RWPE2 (cell line): ENCODE measurements at regions not wholly inside any gene's neighbourhood (a gene's known extent, or its start where the extent isn't known, plus 50 kb on each side); places are given as distances from the start of the nearest gene placed in this dataset.
A peak's percentile ranks its signal among the peaks of the same experiment; 100 is the strongest.
"Not testable (repeated sequence)": the region's sequence is repeated elsewhere in the genome, so short reads cannot be mapped to it uniquely, and the experiment has no call there.

ENCODE experiments used
- ATAC-seq: fragments of 200-7000 bp; cut with Tn5 transposase; 3 replicates; pipeline ENCODE4 v1.9.1; 2021; ENCODE audit warnings: low read depth
- DNase-seq: peaks from one replicate; pipeline ENCODE4 v3.0.0-alpha.2; 2020; ENCODE audit warnings: low spot score
- H3K27ac ChIP-seq: fragments of 450-650 bp; 2 replicates; pipeline ENCODE4 v1.5.1; 2017; ENCODE audit warnings: mild to moderate bottlenecking; ENCODE audit not compliant: poor library complexity, severe bottlenecking
- H3K27me3 ChIP-seq: fragments of 250-450 bp; sonication (Bioruptor Pico); 2 replicates; pipeline ENCODE4 v1.5.1; 2021; ENCODE audit warnings: mild to moderate bottlenecking, moderate library complexity; ENCODE audit not compliant: insufficient read depth, poor library complexity, severe bottlenecking
- H3K36me3 ChIP-seq: fragments of 250-450 bp; sonication (Bioruptor Pico); 2 replicates; pipeline ENCODE4 v1.5.1; 2020; ENCODE audit warnings: low read depth, mild to moderate bottlenecking, moderate library complexity
- H3K4me1 ChIP-seq: fragments of 250-450 bp; sonication (Bioruptor Pico); 2 replicates; pipeline ENCODE4 v1.5.1; 2021; ENCODE audit warnings: mild to moderate bottlenecking, moderate library complexity; ENCODE audit not compliant: insufficient read depth, poor library complexity, severe bottlenecking
- H3K4me3 ChIP-seq: fragments of 250-450 bp; sonication (Bioruptor Pico); 2 replicates; pipeline ENCODE4 v1.5.1; 2021; ENCODE audit warnings: mild to moderate bottlenecking, moderate library complexity; ENCODE audit not compliant: severe bottlenecking
- H3K9me3 ChIP-seq: fragments of 250-450 bp; sonication (Bioruptor Pico); 2 replicates; pipeline ENCODE4 v1.5.1; 2021; ENCODE audit warnings: mild to moderate bottlenecking, moderate library complexity; ENCODE audit not compliant: severe bottlenecking
- TF ChIP-seq, protein P1 (sequence below): fragments of 450-650 bp; IDR thresholded peaks from one replicate; pipeline ENCODE4 v1.5.1; 2017; ENCODE audit warnings: mild to moderate bottlenecking, moderate library complexity; ENCODE audit not compliant: poor library complexity, severe bottlenecking

DNA sequence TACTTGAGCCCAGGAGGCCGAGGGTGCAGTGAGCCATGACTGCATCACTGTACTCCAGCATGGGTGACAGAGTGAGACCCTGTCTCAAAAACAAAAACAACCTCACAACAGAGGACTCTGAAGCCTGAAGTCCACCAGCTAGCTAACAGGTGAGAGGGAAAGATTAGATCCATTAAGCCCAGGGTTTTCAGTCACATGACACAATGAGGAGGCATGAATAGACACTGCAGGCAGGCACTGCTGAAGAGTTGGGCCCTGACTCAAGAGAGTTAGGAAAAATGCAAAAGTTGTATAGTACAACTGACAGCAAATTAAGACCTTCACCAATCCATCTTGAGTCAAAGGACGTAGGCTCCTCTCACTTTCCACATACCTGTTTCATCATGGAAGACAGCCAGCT is 64.9 kb downstream of the IARS1 start:
- ATAC-seq (0 out of 3 replicates have a peak, but pooled peaks have one; percentile 21), DNase-seq (no peak)
- no peaks in the 10 kb centered on the region for H3K27me3 ChIP-seq
- no peaks in the 10 kb centered on the region for H3K4me1 ChIP-seq
- H3K4me3 ChIP-seq: no peak overlapping the region
- no peak overlapping the region for H3K27ac ChIP-seq
- no peaks in the 10 kb centered on the region for H3K9me3 ChIP-seq
- TF ChIP-seq, protein P1, sequence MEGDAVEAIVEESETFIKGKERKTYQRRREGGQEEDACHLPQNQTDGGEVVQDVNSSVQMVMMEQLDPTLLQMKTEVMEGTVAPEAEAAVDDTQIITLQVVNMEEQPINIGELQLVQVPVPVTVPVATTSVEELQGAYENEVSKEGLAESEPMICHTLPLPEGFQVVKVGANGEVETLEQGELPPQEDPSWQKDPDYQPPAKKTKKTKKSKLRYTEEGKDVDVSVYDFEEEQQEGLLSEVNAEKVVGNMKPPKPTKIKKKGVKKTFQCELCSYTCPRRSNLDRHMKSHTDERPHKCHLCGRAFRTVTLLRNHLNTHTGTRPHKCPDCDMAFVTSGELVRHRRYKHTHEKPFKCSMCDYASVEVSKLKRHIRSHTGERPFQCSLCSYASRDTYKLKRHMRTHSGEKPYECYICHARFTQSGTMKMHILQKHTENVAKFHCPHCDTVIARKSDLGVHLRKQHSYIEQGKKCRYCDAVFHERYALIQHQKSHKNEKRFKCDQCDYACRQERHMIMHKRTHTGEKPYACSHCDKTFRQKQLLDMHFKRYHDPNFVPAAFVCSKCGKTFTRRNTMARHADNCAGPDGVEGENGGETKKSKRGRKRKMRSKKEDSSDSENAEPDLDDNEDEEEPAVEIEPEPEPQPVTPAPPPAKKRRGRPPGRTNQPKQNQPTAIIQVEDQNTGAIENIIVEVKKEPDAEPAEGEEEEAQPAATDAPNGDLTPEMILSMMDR: no peak
- peaks cover 87% of the 10 kb centered on the region for H3K36me3 ChIP-seq

DNA sequence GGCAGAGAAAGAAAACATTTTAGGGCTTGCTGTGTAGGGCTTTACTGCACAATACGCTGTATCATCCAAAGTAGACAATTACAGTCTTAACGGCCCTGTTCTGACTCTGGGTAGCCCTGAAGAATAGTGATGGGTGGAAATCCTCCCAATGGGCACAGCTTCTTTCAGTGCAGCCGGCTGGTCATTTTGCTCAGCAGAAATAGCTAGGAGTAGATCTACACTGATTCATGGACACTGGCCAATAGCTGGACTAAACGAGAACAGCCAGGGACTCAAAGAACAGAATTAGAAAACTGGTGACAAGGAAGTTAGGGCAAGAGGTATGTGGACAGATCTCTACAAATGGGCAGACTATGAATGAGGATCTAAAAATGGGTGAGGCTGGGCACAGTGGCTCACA is 69.3 kb downstream of the IARS1 start:
- no peaks in the 10 kb centered on the region for H3K4me1 ChIP-seq
- ATAC-seq: no peak
- no peak overlapping the region for H3K27ac ChIP-seq
- H3K36me3 ChIP-seq: peaks cover 87% of the 10 kb centered on the region
- no peaks in the 10 kb centered on the region for H3K27me3 ChIP-seq
- H3K9me3 ChIP-seq: no peaks in the 10 kb centered on the region
- H3K4me3 ChIP-seq: no peak overlapping the region
- DNase-seq: no peak
- TF ChIP-seq, protein P1: no peak

DNA sequence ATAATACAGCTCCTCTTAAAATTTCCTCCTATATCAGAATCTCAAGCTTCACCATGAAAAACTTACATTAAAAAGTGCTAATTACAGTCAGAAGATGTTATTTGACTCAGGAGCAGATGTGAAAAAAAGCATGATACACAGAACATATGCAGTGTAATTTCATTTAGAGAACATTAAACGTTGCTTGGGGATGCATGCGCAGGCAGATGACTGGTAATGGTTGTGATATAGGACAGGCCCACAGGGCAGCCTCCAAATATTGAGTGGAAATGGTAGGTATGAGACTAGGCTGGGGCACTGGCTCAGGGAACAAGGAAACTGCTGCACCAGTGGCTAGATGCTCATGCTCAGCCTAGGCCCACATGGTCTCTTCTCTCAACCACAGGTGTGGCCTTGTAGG is 69.7 kb downstream of the IARS1 start:
- H3K9me3 ChIP-seq: no peaks in the 10 kb centered on the region
- H3K27ac ChIP-seq: no peak overlapping the region
- H3K27me3 ChIP-seq: no peaks in the 10 kb centered on the region
- DNase-seq (no peak), ATAC-seq (no peak)
- H3K4me3 ChIP-seq: no peak overlapping the region
- H3K4me1 ChIP-seq: no peaks in the 10 kb centered on the region
- TF ChIP-seq, protein P1: no peak
- H3K36me3 ChIP-seq: peaks cover 87% of the 10 kb centered on the region

DNA sequence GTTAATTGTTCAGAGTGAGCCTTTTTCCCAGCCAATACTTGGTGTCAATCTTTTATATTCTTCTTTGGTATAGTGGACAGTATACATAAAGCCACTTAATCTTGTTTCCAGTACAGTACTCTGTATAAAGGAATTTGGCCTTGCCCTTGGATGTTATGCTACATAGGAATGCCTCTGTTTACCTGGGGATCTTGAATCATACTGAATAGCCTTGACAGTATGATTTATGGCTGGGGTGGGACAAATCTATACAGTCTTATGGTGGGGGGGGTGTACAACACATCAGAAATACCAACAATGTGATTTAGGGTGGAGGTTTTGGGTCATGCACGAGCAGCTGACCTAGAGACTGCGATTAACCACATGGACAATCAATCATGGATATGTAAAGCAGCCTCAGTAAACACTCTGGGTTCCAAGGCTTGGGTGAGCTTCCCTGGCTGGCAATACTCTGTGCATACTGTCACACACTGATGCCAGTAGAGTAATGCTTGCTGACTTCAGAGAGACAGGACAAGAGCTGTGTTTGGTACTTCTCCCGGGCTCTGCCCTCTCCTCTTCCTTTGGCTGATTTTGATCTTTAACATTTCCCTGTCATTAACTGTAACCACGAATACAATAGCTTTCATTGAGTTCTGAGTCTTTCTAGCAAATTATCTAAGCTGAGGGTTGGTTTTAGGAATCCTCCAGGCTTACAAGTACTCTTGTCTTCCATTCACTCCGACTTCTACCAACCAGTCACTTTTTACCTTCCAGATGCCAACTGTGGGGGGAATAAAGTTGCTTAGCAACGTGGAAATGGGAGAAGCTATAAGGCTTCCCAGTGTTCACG is 84.6 kb downstream of the IARS1 start:
- Histone ChIP-seq H3K4me1 (no peaks in the 10 kb centered on the region), H3K9me3 (no peaks in the 10 kb centered on the region), H3K36me3 (peaks cover 49% of the 10 kb centered on the region), H3K4me3 (no peak overlapping the region), H3K27ac (no peak overlapping the region), H3K27me3 (no peaks in the 10 kb centered on the region)
- DNase-seq: no peak
- TF ChIP-seq, protein P1: no peak
- ATAC-seq: 0 out of 3 replicates have a peak, but pooled peaks have one; percentile 25

DNA sequence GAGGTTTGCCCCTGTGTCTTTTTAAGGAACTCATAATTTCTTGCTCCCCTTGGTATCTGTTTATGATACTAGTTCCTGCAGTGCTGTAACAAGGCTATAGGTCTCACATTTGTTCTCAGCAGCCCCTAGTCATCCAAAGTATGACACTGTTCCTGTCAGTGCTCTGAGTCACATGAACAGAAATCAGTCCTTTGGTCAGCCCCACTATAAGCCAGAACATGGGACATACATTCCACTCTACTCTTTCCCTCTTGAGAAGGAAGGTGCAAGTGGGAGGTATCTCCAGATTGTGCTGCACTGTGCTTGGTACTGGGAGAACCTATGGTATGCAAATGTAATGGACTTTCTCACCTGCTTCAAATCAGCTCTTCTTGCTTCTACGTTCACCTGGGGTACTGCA is 87.0 kb downstream of the IARS1 start:
- no peaks in the 10 kb centered on the region for H3K9me3 ChIP-seq
- peaks cover 25% of the 10 kb centered on the region for H3K36me3 ChIP-seq
- H3K27me3 ChIP-seq: no peaks in the 10 kb centered on the region
- DNase-seq: no peak
- TF ChIP-seq, protein P1: no peak
- H3K27ac ChIP-seq: no peak overlapping the region
- no peak overlapping the region for H3K4me3 ChIP-seq
- no peaks in the 10 kb centered on the region for H3K4me1 ChIP-seq
- ATAC-seq: peak; percentile 55

DNA sequence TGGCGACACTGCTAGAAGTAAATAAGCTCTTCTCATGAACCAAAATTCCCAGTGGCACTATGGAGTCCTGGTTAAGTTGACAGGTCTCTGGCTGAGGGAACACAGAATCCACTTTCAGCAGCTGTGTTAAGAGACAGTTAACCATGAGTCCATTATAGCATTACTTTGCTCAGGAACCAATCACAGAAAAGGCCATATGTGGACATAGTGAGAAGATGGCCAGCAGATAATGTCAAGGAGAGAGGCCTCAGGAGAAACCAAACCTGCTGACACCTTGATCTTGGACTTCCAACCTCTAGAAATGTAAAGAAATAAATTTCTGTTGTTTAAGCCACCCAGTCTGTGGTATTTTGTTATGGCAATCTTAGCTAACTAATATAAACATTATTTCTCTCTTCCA is 88.7 kb upstream of the SPTLC1 start:
- not testable (repeated sequence) for H3K4me1 ChIP-seq, H3K27ac ChIP-seq, DNase-seq, ATAC-seq, H3K36me3 ChIP-seq, H3K4me3 ChIP-seq, H3K9me3 ChIP-seq, H3K27me3 ChIP-seq

DNA sequence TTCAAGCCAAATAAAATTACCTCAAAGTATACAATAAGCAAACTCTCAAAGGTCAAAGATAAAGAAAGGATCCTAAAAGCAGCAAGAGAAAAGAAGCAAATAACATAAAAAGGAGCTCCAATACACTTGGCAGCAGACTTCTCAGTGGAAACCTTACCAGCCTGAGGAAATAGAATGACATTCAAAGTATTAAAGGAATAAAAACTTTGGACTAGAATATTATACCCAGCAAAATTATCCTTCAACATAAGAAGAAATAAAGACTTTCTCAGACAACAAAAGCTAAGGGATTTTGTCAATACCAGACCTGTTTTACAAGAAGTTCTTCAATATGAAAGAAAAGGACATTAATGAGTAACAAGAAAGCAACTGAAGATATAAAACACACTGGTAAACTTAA is 83.0 kb upstream of the SPTLC1 start:
- H3K36me3 ChIP-seq, ATAC-seq, DNase-seq, H3K27ac ChIP-seq, H3K4me3 ChIP-seq, H3K9me3 ChIP-seq, H3K4me1 ChIP-seq, H3K27me3 ChIP-seq: not testable (repeated sequence)
